Left cardiac atrium (tissue), 4 donors: ENCODE measurements at regions not wholly inside any gene's neighbourhood (a gene's known extent, or its start where the extent isn't known, plus 50 kb on each side); places are given as distances from the start of the nearest gene placed in this dataset.

Experiments used
- ATAC-seq, 2 donors: fragments of 200-7000 bp; cut with Tn5 transposase; one replicate each; pipeline ENCODE4 v1.9.1; 2020; ENCODE audit warnings: mild to moderate bottlenecking in 2 of 2, moderate library complexity in 2 of 2
- DNase-seq: peaks from one replicate; pipeline ENCODE4 v3.0.0-alpha.2; 2020
- intact Hi-C, 2 donors: fragments of 100-400 bp; cut with DNase I; formaldehyde crosslinking; loops; one replicate each; pipeline versions ENCODE4 v1.14.1 to v1.15.1; 2022 to 2023
- donor health status: DM: no; HTN: yes; CAD: no.
- donor health status: DM: no; HTN: yes; CAD: no; lungs with severe emphysema.
- donor health status: DM: yes; HTN: yes; CAD: no.
- donor health status: Dilated cardiomyopathy.

GRCh38 chr7:22676385-22676784 lies 50.6 kb upstream of the IL6 start:
- intact Hi-C loops: no loop called here
- DNase-seq (no peak), ATAC-seq (no peak)

- intact Hi-C loops: no loop called here
- peak; percentile 21 for DNase-seq
- ATAC-seq: no peak
Measured at GRCh38 chr7:22675917-22676343, 51.1 kb upstream of the IL6 start.

- intact Hi-C loops: no loop called here
- DNase-seq: peak; percentile 23
- ATAC-seq: no peak
Measured at GRCh38 chr7:22675421-22675820, 51.6 kb upstream of the IL6 start.

GRCh38 chr7:22672846-22673680 lies 53.9 kb upstream of the IL6 start:
- DNase-seq (no peak), ATAC-seq (no peak)
- intact Hi-C loops: no loop called here

GRCh38 chr7:22671177-22671879 lies 55.7 kb upstream of the IL6 start:
- DNase-seq (no peak), ATAC-seq (no peak)
- intact Hi-C loops: no loop called here

GRCh38 chr7:22670422-22670815 lies 56.6 kb upstream of the IL6 start:
- DNase-seq (no peak), ATAC-seq (no peak)
- intact Hi-C loops: no loop called here

- intact Hi-C loops: no loop called here
- ATAC-seq: no peak
- no peak for DNase-seq
Measured at GRCh38 chr7:22669692-22670421, 57.1 kb upstream of the IL6 start.

- no peak for ATAC-seq
Measured at GRCh38 chr7:22668971-22669401, 58.0 kb upstream of the IL6 start.

GRCh38 chr7:22667562-22668239 lies 59.3 kb upstream of the IL6 start:
- intact Hi-C loops: no loop called here

More at GRCh38 chr7:22668971-22669401, 58.0 kb upstream of the IL6 start:
- no peak for DNase-seq
- intact Hi-C loops: no loop called here

GRCh38 chr7:22667187-22667561 lies 59.8 kb upstream of the IL6 start:
- intact Hi-C loops: no loop called here
- no peak for ATAC-seq
- no peak for DNase-seq

More at GRCh38 chr7:22667562-22668239, 59.3 kb upstream of the IL6 start:
- ATAC-seq: no peak
- DNase-seq: no peak

GRCh38 chr7:22666732-22667131 lies 60.3 kb upstream of the IL6 start:
- intact Hi-C loops: no loop called here
- no peak for ATAC-seq
- no peak for DNase-seq

GRCh38 chr7:22665923-22666322 lies 61.1 kb upstream of the IL6 start:
- ATAC-seq (no peak), DNase-seq (no peak)
- intact Hi-C loops: no loop called here

GRCh38 chr7:22664988-22665798 lies 61.8 kb upstream of the IL6 start:
- no peak for DNase-seq
- intact Hi-C loops: no loop called here
- ATAC-seq: no peak

- ATAC-seq: peak in 1 of 2 donors; percentile 45
- intact Hi-C loops: no loop called here
- no peak for DNase-seq
Measured at GRCh38 chr7:22663721-22664120, 63.3 kb upstream of the IL6 start.

GRCh38 chr7:22663357-22663718 lies 63.7 kb upstream of the IL6 start:
- intact Hi-C loops: no loop called here
- peak; percentile 53 to 75 for ATAC-seq
- DNase-seq: no peak

GRCh38 chr7:22662556-22663356 lies 64.2 kb upstream of the IL6 start:
- ATAC-seq (no peak), DNase-seq (no peak)
- intact Hi-C loops: no loop called here

- intact Hi-C loops: no loop called here
- no peak for DNase-seq
- ATAC-seq: no peak
Measured at GRCh38 chr7:22662036-22662435, 65.0 kb upstream of the IL6 start.

GRCh38 chr7:22660732-22661131 lies 66.3 kb upstream of the IL6 start:
- no peak for ATAC-seq
- DNase-seq: no peak
- intact Hi-C loops: no loop called here
